PC-3 (cell line): ENCODE measurements at regions not wholly inside any gene's neighbourhood (a gene's known extent, or its start where the extent isn't known, plus 50 kb on each side); places are given as distances from the start of the nearest gene placed in this dataset.

Source experiments
- ATAC-seq: fragments of 200-7000 bp; cut with Tn5 transposase; 2 replicates; pipeline ENCODE4 v1.9.1; 2020; ENCODE audit warnings: mild to moderate bottlenecking, moderate library complexity
- BruUV-seq: library from RNA; stranded (reverse); fragments of 400-500 nt; replicated peaks from 2 replicates; lab custom pipeline; 2021; lab: Mats Ljungman, UMichigan
- CTCF ChIA-PET: fragments of 300-600 bp; sonication (Branson Sonifier 250); formaldehyde crosslinking; loops from one replicate; lab custom pipeline; 2022; ENCODE audit warnings: antibody characterized with exemption; lab: Charles Lee
- POLR2A ChIA-PET: fragments of 300-600 bp; sonication (Branson Sonifier 250); formaldehyde crosslinking; loops from one replicate; lab custom pipeline; 2022; ENCODE audit warnings: antibody characterized with exemption; ENCODE audit not compliant: unreplicated experiment; lab: Charles Lee
- DNase-seq: peaks from one replicate; pipeline ENCODE4 v3.0.0-alpha.2; 2015
- H2AFZ ChIP-seq: fragments of 300-600 bp; sonication (generic); 2 replicates; pipeline ENCODE4 v1.6.0; 2016; ENCODE audit warnings: antibody characterized with exemption, low read length
- H3F3A ChIP-seq: fragments of 300-600 bp; sonication (generic); one replicate; pipeline ENCODE4 v1.6.0; 2017; ENCODE audit warnings: antibody characterized with exemption, low read length, control low read depth, mild to moderate bottlenecking; ENCODE audit not compliant: unreplicated experiment
- H3K27ac ChIP-seq: fragments of 300-600 bp; sonication (generic); 2 replicates; pipeline ENCODE4 v1.5.1; 2016; ENCODE audit warnings: mild to moderate bottlenecking, low read length
- H3K27me3 ChIP-seq: fragments of 300-600 bp; sonication (generic); 2 replicates; pipeline ENCODE4 v1.6.1; 2016; ENCODE audit warnings: low read length, mixed read lengths
- H3K36me3 ChIP-seq: fragments of 300-600 bp; sonication (generic); 2 replicates; pipeline ENCODE4 v1.6.1; 2016; ENCODE audit warnings: low read depth, mixed run types, low read length, mixed read lengths
- H3K4me1 ChIP-seq: fragments of 300-600 bp; sonication (generic); 2 replicates; pipeline ENCODE4 v1.5.1; 2016; ENCODE audit warnings: low read length; ENCODE audit not compliant: insufficient read depth
- H3K4me2 ChIP-seq: fragments of 300-600 bp; sonication (generic); 2 replicates; pipeline ENCODE4 v1.6.0; 2016; ENCODE audit warnings: low read length
- H3K4me3 ChIP-seq: fragments of 300-600 bp; sonication (generic); 2 replicates; pipeline ENCODE4 v1.5.1; 2016; ENCODE audit warnings: mild to moderate bottlenecking, low read length, mixed read lengths
- H3K79me2 ChIP-seq: fragments of 300-600 bp; sonication (generic); 2 replicates; pipeline ENCODE4 v1.6.1; 2017; ENCODE audit warnings: low read length, mixed read lengths
- H3K9ac ChIP-seq: fragments of 300-600 bp; sonication (generic); 2 replicates; pipeline ENCODE4 v1.6.0; 2016; ENCODE audit warnings: mild to moderate bottlenecking, low read length
- H3K9me2 ChIP-seq: fragments of 300-600 bp; sonication (generic); replicated peaks from 2 replicates; pipeline ENCODE4 v1.6.1; 2016; ENCODE audit warnings: mixed run types, low read length, mixed read lengths
- H3K9me3 ChIP-seq: fragments of 300-600 bp; sonication (generic); 2 replicates; pipeline ENCODE4 v1.6.1; 2016; ENCODE audit warnings: low read length, mixed read lengths
- H4K20me1 ChIP-seq: fragments of 300-600 bp; sonication (generic); 2 replicates; pipeline ENCODE4 v1.6.1; 2016; ENCODE audit warnings: low read length, mixed read lengths
- EZH2 ChIP-seq: fragments of 300-600 bp; sonication (generic); IDR thresholded peaks from one replicate; pipeline ENCODE4 v1.6.1; 2017; ENCODE audit warnings: antibody characterized with exemption, mild to moderate bottlenecking, low read length; ENCODE audit not compliant: unreplicated experiment
- EZH2phosphoT487 ChIP-seq: fragments of 300-600 bp; sonication (generic); IDR thresholded peaks from 2 replicates; pipeline ENCODE4 v1.6.1; 2018; ENCODE audit warnings: mild to moderate bottlenecking, antibody characterized with exemption, low read length, borderline replicate concordance
- intact Hi-C: fragments of 100-400 bp; cut with micrococcal nuclease; formaldehyde crosslinking; loops from 2 replicates; pipeline ENCODE4 v1.9.0; 2023
- TF ChIP-seq, protein P1 (sequence below): fragments of 300-600 bp; sonication (generic); conservative IDR thresholded peaks from 2 replicates; pipeline ENCODE4 v1.5.1; 2017; ENCODE audit warnings: antibody characterized with exemption, low read depth, mild to moderate bottlenecking, low read length

DNA sequence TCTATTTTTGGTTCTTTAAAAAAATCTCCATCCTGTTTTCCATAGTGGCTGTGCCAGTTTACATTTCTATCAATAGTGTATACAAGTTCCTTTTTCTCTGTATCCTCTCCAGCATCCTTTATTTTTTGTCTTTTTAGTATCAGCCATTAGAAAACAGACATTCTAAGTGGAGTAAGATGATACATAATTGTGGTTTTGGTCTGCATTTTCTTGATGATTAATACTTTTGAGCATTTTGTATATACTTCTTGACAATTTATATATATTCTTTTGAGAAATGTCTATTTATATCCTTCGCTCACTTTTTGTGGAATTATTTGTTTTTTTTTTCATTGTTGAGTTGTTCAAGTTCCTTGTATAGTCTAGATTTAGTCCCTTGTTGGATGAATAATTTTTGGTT is 382.2 kb upstream of the SPOCK3 start:
- H3F3A ChIP-seq = no peaks in the 10 kb centered on the region
- H3K4me1 ChIP-seq = 0 out of 2 replicates have a peak, but pooled peaks cover 6% of the 10 kb centered on the region
- no peaks in the 10 kb centered on the region for H3K36me3 ChIP-seq
- ChIA-PET CTCF (no interaction called here), POLR2A (no interaction called here)
- H3K9ac ChIP-seq = no peak overlapping the region
- H2AFZ ChIP-seq = no peak overlapping the region
- TF ChIP-seq EZH2phosphoT487 (no peak), EZH2 (no peak)
- TF ChIP-seq, protein P1, sequence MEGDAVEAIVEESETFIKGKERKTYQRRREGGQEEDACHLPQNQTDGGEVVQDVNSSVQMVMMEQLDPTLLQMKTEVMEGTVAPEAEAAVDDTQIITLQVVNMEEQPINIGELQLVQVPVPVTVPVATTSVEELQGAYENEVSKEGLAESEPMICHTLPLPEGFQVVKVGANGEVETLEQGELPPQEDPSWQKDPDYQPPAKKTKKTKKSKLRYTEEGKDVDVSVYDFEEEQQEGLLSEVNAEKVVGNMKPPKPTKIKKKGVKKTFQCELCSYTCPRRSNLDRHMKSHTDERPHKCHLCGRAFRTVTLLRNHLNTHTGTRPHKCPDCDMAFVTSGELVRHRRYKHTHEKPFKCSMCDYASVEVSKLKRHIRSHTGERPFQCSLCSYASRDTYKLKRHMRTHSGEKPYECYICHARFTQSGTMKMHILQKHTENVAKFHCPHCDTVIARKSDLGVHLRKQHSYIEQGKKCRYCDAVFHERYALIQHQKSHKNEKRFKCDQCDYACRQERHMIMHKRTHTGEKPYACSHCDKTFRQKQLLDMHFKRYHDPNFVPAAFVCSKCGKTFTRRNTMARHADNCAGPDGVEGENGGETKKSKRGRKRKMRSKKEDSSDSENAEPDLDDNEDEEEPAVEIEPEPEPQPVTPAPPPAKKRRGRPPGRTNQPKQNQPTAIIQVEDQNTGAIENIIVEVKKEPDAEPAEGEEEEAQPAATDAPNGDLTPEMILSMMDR = no peak
- intact Hi-C loops = no loop called here
- H3K9me2 ChIP-seq = no peaks in the 10 kb centered on the region
- H3K27me3 ChIP-seq = no peaks in the 10 kb centered on the region
- H4K20me1 ChIP-seq = no peaks in the 10 kb centered on the region
- ATAC-seq (no peak), DNase-seq (peak; percentile 13)
- no peak overlapping the region for H3K27ac ChIP-seq
- H3K4me2 ChIP-seq = no peak overlapping the region
- no peaks in the 10 kb centered on the region for H3K79me2 ChIP-seq
- H3K4me3 ChIP-seq = no peak overlapping the region
- BruUV-seq = no TSS peak
- H3K9me3 ChIP-seq = no peaks in the 10 kb centered on the region

DNA sequence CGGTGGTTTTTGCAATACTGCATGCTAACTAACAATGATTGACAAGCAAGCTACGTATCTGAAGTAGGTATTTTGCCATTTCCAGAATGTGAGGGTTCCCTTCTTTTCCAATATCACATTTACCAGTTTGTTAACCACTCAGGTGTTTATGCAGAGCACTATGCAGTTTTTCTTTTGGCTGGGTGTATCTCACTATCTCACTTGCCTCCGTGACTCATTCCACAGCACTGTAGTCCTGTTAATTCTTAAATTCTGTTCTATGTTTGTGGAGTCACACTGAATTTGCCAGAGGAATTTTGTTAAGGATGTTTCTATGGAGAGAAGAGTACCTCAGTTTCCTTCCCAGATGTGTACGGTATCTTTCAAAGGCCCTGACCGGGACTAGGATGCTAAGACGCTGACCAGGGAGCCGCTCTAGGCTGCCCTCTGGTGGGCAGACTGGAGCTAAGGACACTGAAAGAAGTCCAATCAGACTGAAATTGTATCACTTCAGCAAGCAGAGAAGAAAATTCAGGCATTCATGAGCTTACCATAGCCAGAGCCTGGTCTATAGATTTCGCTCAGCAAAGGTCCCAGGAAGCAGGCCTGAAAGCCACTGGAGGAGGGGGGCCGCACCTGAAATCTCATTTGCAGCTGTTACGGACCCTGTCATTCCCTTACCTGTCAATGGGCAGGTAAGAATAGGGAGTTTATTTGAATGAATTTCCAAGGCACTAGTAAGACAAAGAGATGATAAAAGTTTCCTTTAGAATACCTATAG is 388.4 kb upstream of the SPOCK3 start:
- H3K79me2 ChIP-seq = no peaks in the 10 kb centered on the region
- POLR2A ChIA-PET = no interaction called here
- no peaks in the 10 kb centered on the region for H3K4me1 ChIP-seq
- CTCF ChIA-PET = interaction anchor here (0.5 to 0.6 kb wide), 3 partner anchors 57 to 1323 kb away, joined by 3 to 7 read pairs (median 3); no protein-coding TSS in a partner anchor
- no peaks in the 10 kb centered on the region for H3K9me2 ChIP-seq
- no peak overlapping the region for H3K4me3 ChIP-seq
- H3K36me3 ChIP-seq = no peaks in the 10 kb centered on the region
- peak; percentile 67 for ATAC-seq
- H3F3A ChIP-seq = no peaks in the 10 kb centered on the region
- BruUV-seq = no TSS peak
- H3K4me2 ChIP-seq = no peak overlapping the region
- no peaks in the 10 kb centered on the region for H3K9me3 ChIP-seq
- H4K20me1 ChIP-seq = no peaks in the 10 kb centered on the region
- no peak overlapping the region for H3K9ac ChIP-seq
- peak; percentile 69 for DNase-seq
- no peaks in the 10 kb centered on the region for H3K27me3 ChIP-seq
- TF ChIP-seq, protein P1 = peak; percentile 80
- TF ChIP-seq EZH2 = no peak
- TF ChIP-seq EZH2phosphoT487 = no peak
- no peak overlapping the region for H3K27ac ChIP-seq
- H2AFZ ChIP-seq = no peak overlapping the region
- intact Hi-C loops = loop anchor here (2.0 to 10.0 kb wide), 4 partner anchors 180 to 602 kb away; no protein-coding TSS in a partner anchor

DNA sequence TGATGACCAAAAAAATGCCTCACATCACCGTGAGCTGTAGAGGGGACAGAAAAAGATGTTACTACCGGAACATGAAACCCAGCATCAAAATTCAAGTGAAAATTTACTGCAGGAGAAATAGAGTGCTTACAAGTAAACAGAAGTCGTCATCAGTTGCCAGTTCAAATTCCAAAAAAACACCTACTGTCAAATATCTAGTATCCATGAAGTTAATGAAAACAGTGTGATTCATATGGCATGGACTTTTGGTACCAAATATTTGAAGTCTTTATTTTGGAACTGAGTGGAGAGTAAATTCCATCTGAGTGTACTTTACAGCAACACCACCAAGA is 388.9 kb upstream of the SPOCK3 start:
- Histone ChIP-seq H3K4me1 (no peaks in the 10 kb centered on the region), H3K4me2 (no peak overlapping the region), H3K9me3 (no peaks in the 10 kb centered on the region), H3K9me2 (no peaks in the 10 kb centered on the region), H3F3A (no peaks in the 10 kb centered on the region), H3K27ac (no peak overlapping the region), H2AFZ (no peak overlapping the region), H4K20me1 (no peaks in the 10 kb centered on the region), H3K36me3 (no peaks in the 10 kb centered on the region), H3K9ac (no peak overlapping the region), H3K4me3 (no peak overlapping the region), H3K79me2 (no peaks in the 10 kb centered on the region), H3K27me3 (no peaks in the 10 kb centered on the region)
- ATAC-seq (no peak), DNase-seq (no peak)
- CTCF ChIA-PET = interaction anchor here (0.5 kb wide), 2 partner anchors 57 to 291 kb away, joined by 3 to 7 read pairs; no protein-coding TSS in a partner anchor
- BruUV-seq = no TSS peak
- TF ChIP-seq, protein P1 = no peak
- TF ChIP-seq EZH2 (no peak), EZH2phosphoT487 (no peak)
- intact Hi-C loops = loop anchor here (2.0 to 10.0 kb wide), 4 partner anchors 180 to 602 kb away; no protein-coding TSS in a partner anchor
- POLR2A ChIA-PET = no interaction called here
